NCI-H1930 (cell line): ENCODE measurements at regions not wholly inside any gene's neighbourhood (a gene's known extent, or its start where the extent isn't known, plus 50 kb on each side); places are given as distances from the start of the nearest gene placed in this dataset.

Experiments used
- DNase-seq, 2 experiments: peaks; one replicate each; lab custom pipeline; 2025; lab: John Stamatoyannopoulos, UW

- no peak for DNase-seq
Observed at GRCh38 chr12:124411953-124412645, 117.2 kb downstream of the RFLNA start.

- no peak for DNase-seq
Observed at GRCh38 chr12:124411281-124411878, 116.5 kb downstream of the RFLNA start.

GRCh38 chr12:124410354-124411175 lies 115.7 kb downstream of the RFLNA start:
- DNase-seq: no peak

- no peak for DNase-seq
Observed at GRCh38 chr12:124408822-124409517, 114.1 kb downstream of the RFLNA start.

DNA sequence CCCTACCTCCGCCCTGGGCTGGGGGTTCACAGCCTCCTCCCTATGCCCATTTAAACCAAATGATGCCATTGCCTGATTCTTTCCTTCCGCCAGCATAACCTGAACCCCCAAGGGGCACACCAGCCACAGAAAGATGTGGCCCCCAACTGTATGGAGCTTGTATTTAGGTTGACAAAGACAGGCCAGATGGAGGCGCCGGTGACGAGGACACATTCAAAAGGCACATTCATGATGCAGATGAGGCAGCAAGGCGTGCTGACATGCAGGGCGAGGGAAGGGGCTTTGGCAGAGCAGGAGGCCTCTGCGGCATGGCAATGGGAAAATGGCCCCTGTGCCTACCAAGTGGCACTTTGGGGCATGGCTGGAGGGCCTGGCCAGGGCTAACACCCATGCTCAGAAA lies 112.2 kb downstream of the RFLNA start:
- no peak for DNase-seq

DNA sequence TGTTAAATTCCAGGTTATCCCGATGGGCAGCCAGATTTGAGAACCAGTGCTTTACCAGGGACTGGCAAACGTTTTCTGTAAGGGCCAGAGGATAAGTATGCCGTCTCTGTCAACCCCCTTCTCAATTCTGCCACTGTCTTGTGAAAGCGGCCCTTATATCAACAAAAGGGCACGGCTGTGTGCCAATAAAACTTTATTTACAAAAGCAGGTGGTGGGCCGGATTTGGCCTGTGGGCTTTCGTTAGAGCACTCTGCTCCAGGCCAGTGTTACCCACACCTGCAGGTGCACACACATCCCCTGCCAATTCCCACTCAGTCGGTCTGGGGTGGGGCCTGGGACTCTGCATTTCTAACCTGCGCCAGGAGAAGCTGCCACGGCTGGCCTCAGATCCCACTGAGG lies 111.2 kb downstream of the RFLNA start:
- no peak for DNase-seq

DNA sequence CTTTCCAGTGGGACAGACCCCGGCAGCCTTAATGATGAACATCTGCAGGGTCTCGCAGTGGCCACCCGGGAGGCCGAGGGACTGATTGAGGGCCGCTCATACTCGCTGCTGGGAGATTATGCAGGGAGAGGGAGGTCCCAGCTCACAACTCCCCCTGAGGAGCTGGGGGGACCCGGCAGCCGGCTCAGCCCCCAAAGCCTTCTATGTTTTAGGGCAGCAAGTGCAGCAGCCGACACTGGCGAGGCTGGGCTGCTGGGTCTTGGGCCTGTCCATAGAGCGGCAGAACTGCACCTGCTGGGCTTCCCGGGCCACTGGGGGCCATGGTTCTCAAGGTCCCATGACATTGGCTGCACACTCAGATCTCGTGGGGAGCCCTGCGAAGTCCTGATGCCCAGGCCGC lies 110.7 kb downstream of the RFLNA start:
- DNase-seq: no peak

DNA sequence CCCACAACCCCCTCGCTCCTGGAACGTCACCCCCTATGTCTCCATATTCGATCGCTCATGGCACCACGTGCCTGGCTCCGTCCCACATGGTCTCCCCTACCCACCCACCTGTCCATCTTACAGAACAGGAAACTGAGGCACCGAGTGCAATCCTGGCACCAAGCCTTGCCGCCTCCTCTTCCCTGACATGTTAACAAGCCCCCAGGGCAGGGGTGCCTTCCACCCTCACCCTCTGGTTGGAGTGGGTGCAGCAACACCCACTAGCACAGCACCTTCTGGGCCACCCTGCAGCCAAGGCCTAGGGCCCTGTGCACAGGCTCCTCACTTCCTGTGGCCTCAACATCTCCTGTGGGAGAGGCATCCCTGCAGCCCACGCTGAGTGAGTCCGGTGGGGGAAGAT lies 110.3 kb downstream of the RFLNA start:
- DNase-seq: no peak

DNA sequence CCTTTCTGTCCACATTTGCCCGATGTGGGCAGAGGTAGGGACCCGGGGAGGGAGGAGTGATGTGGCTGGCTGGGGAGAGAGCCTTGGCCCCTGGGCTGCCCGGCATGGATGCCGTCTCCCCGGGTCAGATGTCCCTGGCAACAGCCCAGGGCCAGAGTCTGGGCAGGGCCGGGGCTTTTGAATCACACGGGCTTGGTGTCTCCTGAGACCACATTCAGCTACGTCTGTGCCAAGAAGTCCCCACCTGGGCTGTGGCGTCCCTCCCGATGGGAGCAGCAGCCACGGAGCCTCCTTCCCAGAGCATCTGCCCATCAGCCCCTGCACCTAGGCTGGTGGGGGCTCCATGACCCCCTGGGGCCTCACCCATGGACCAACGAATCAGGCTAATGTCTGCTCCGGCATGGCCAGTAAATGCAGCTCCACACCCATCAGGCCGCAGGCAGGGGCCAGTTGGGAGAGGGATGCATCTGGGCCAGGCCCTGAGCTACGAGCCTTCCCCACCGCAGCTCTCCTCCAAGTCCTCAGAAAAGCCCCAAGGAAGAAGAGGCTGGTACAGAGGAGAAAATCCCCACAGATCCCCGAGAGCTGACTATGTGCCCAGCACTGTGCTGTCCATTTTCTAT lies 109.4 kb downstream of the RFLNA start:
- DNase-seq: no peak

DNA sequence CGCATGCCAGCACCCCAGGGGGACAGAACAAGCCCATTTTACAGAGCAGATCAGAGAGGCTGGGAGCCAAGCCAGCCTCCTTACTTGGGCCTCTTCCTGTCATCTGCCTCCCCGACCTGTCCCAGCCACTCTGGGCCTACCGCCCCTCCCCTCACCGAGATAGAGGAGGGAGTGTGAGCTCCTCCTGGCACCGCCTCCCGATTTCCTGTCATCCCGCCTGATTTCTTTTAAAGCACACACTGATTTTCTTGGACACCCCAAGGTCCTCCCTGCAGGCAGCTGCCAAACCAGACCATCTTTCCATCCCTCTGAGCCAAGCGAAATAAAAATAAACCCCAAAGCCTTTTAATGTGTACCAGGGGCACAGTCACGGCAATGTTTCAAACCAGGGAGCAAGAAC lies 108.4 kb downstream of the RFLNA start:
- DNase-seq: no peak

DNA sequence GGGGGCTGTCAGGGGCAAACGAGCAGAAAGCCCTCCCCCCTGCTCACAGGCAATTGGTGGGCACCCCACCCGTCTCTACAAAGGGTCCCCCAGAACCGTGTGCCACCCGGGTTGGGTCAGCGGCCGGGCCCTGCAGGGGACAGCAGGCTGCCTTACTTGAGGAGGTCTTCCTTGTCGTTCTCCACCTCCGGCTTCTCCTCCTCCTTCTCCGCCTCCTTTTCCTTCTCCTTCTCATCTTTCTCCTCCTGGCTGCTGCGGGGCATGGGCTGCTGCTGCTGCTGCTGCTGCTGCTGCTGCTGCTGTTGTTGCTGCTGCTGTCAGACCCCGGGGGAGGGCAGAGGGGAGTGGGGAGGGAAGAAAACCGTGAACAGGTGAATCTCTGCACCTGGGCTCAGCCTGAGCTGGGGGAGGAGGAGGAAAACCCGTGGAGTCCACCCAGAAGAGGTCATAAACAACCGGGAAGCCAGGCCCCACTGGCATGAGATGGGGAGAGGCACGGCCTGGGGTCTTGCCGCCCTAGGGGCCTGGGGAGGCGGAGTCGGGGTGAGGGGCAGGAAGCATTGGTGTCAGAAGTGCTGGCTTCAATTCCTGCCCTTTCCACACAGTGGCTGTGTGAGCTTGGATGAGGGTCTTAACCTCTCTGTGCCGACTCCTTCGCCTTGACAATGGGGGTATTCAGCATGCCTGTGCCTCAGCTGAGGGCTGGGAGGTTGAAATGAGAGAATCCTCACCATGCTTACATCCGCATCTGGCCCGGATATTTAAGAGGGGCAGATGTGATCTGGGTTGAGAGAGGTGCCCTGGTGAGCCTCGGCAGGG lies 107.6 kb downstream of the RFLNA start:
- DNase-seq: no peak

- no peak for DNase-seq
Observed at GRCh38 chr12:124401704-124402221, 106.9 kb downstream of the RFLNA start.

- DNase-seq: no peak
Observed at GRCh38 chr12:124400124-124400523, 105.2 kb downstream of the RFLNA start.

DNA sequence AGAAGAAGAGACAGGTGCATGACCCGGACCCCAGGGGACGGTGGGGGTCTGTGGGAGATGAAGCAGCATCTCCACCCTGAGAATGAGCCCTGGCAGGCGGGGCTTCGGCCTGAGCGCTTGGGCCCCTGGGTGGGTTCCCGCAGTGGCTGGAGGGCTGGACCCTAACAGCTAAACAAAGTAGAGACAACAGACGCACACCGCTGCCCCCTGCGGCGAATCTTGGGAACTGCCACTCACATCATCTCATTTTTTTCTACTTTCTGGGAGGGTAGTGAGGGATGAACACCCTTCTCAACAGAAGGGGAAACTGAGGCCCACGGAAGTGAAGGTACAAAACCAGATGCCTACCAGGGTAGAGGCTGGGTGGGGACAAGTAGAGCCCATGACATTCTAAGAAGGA lies 104.7 kb downstream of the RFLNA start:
- DNase-seq: no peak

DNA sequence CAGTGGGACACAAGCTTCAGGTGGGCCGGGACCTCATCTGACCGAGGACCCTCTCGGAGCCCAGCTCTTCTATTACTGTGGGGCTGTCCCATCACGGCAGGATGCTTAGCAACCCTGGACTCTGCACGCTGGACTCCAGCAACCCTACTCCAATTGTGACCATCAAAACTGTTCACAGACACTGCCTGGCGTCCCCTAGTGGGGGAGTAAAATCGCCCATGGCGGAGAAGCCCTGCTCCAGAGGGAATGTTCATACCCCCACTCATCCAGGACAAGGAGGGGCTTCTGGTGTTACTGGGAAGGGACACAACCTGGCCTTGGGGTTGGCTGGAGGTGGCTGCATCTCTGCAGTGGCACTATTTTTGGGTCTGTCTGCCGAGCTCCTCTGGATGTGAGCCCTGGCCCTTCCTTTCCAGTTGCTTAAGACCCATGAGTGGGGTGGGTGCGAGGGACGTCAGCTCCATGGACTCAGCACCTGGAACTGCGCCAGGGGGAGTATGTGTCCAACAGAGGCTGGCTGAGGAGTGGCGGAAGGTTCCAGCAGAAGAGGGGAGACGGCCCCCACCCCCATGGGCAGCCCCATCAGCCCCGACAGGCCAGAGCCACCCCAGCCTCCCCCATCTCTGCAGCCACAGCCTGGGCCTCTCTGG lies 103.8 kb downstream of the RFLNA start:
- DNase-seq: no peak

- DNase-seq: no peak
Observed at GRCh38 chr12:124397807-124398577, 103.1 kb downstream of the RFLNA start.

- DNase-seq: no peak
Observed at GRCh38 chr12:124397399-124397679, 102.4 kb downstream of the RFLNA start.

DNA sequence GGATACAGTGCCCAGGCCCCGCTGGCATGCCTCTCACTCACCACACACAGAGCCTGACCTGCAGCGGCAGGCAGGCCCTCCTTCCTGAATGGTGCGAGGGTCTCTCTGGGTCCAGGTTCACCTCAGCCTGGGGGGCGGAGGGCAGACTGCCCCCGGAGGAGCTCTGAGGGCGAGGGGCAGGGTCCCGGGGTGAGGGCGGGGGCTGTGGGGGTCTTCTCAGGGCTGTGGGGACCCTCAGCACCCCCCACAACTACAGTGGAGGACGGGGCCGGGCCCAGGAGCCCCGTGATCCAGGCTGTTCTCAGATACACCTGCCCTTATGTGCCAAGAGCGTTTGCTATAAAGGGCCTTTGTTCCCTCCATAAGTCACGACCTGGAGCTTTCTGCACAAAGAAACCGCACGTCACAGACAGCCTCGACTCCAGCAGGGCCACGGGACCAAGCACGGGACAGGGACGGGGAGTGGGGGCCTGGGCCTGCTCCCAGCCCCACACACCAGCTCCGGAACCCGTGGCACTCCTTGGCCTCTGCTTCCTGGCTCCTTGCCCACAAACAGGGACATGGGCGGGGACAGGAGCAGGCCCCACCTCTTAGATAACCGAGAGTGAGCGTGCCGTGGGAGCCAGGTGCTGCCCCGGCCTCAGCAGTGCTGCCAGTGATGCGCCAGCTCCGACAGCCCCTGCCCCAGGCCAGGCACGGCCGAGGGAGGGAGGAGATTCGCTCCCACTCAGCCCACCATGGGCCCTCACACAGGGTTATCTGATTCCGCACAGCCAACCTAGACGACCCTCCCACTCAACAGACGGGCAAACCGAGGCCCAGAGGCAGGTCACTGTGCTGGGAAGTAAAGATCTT lies 101.9 kb downstream of the RFLNA start:
- no peak for DNase-seq

DNA sequence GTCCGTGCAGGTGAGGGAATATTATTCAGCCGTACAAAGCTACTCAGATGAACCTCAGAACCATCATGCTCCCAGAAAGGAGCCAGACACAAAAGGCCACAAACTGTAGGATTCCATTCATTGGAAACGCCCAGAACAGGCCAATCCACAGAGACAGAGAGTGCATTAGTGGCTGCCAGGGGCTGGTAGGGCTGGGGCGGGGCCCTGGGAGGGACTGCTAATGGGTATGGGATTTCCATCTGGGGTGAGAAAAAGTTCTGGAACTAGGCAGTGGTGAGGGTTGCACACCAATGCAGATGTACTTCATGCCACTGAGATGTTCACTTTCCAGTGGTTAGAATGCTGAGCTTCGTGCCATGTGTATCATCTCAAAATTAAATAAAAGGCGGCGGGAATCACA lies 101.1 kb downstream of the RFLNA start:
- no peak for DNase-seq
